PC-9 (cell line): ENCODE measurements at regions not wholly inside any gene's neighbourhood (a gene's known extent, or its start where the extent isn't known, plus 50 kb on each side); places are given as distances from the start of the nearest gene placed in this dataset.

Source experiments
- EZH2 ChIP-seq: fragments of 200-600 bp; sonication (generic); IDR thresholded peaks from 2 replicates; pipeline ENCODE4 v1.8.0; 2017; ENCODE audit warnings: antibody characterized with exemption, low read depth
- TF ChIP-seq, protein P1 (sequence below): fragments of 200-600 bp; sonication (generic); conservative IDR thresholded peaks from 2 replicates; pipeline ENCODE4 v1.6.1; 2017; ENCODE audit warnings: mixed run types, antibody characterized with exemption, mild to moderate bottlenecking, moderate library complexity

DNA sequence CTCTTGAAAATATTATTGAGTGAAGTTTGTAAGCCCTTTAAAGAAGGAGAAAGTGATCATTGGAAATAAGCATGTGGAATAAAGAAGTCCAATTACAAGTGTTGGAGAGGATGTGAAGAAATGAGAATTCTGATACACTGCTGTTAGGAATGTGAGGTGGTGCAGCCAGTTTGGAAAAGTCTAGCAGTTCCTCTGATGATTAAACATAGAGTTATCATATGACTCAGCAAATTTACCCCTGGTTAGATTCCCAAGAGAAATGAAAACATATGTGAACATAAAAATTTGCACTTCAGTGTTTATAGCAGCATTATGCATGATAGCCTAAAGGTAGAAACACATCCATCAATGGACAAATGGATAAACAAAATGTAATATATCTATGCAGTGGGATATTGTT lies 319.9 kb downstream of the AEBP2 start:
- no peak for TF ChIP-seq EZH2
- TF ChIP-seq, protein P1, sequence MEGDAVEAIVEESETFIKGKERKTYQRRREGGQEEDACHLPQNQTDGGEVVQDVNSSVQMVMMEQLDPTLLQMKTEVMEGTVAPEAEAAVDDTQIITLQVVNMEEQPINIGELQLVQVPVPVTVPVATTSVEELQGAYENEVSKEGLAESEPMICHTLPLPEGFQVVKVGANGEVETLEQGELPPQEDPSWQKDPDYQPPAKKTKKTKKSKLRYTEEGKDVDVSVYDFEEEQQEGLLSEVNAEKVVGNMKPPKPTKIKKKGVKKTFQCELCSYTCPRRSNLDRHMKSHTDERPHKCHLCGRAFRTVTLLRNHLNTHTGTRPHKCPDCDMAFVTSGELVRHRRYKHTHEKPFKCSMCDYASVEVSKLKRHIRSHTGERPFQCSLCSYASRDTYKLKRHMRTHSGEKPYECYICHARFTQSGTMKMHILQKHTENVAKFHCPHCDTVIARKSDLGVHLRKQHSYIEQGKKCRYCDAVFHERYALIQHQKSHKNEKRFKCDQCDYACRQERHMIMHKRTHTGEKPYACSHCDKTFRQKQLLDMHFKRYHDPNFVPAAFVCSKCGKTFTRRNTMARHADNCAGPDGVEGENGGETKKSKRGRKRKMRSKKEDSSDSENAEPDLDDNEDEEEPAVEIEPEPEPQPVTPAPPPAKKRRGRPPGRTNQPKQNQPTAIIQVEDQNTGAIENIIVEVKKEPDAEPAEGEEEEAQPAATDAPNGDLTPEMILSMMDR: no peak
